ENCODE measurements at regions not wholly inside any gene's neighbourhood (a gene's known extent, or its start where the extent isn't known, plus 50 kb on each side); places are given as distances from the start of the nearest gene placed in this dataset.

GRCh38 chr1:10897981-10898728 is 101.7 kb upstream of the CASZ1 start:
- DNase-seq, result no peak

GRCh38 chr1:10898921-10899320 is 102.5 kb upstream of the CASZ1 start:
- DNase-seq, result no peak

- no peak for DNase-seq
These were observed 103.2 kb upstream of the CASZ1 start for GRCh38 chr1:10899490-10900250.

- DNase-seq, result no peak
These were observed 103.8 kb upstream of the CASZ1 start for GRCh38 chr1:10900251-10900651.

GRCh38 chr1:10900691-10901090 is 104.2 kb upstream of the CASZ1 start:
- DNase-seq, result no peak

- peak; percentile 53 for DNase-seq
These were observed 104.8 kb upstream of the CASZ1 start for GRCh38 chr1:10901091-10901890.

GRCh38 chr1:10901891-10902805 is 105.7 kb upstream of the CASZ1 start:
- DNase-seq, result peak; percentile 50

GRCh38 chr1:10903421-10903820 is 107.0 kb upstream of the CASZ1 start:
- DNase-seq, result no peak

GRCh38 chr1:10903821-10904220 is 107.4 kb upstream of the CASZ1 start:
- DNase-seq, result peak; percentile 62

- DNase-seq, result peak; percentile 62
These were observed 107.8 kb upstream of the TARDBP start for GRCh38 chr1:10904396-10905358.

GRCh38 chr1:10905841-10906655 is 106.4 kb upstream of the TARDBP start:
- DNase-seq, result peak; percentile 59

GRCh38 chr1:10906866-10907519 is 105.5 kb upstream of the TARDBP start:
- DNase-seq, result peak; percentile 41

GRCh38 chr1:10908266-10908665 is 104.2 kb upstream of the TARDBP start:
- no peak for DNase-seq

- peak; percentile 90 for DNase-seq
These were observed 102.5 kb upstream of the TARDBP start for GRCh38 chr1:10909697-10910680.

GRCh38 chr1:10910681-10911489 is 101.6 kb upstream of the TARDBP start:
- DNase-seq, result peak; percentile 30

GRCh38 chr1:10911490-10912166 is 100.8 kb upstream of the TARDBP start:
- no peak for DNase-seq

GRCh38 chr1:10912441-10912840 is 100.0 kb upstream of the TARDBP start:
- no peak for DNase-seq

Data from activated effector memory CD4-positive, alpha-beta T cell treated with anti-CD3 and anti-CD28 coated beads, Interleukin-2, amount 50 U/mL, for 16 hours (primary cell).